ENCODE measurements at regions not wholly inside any gene's neighbourhood (a gene's known extent, or its start where the extent isn't known, plus 50 kb on each side); places are given as distances from the start of the nearest gene placed in this dataset.

DNA sequence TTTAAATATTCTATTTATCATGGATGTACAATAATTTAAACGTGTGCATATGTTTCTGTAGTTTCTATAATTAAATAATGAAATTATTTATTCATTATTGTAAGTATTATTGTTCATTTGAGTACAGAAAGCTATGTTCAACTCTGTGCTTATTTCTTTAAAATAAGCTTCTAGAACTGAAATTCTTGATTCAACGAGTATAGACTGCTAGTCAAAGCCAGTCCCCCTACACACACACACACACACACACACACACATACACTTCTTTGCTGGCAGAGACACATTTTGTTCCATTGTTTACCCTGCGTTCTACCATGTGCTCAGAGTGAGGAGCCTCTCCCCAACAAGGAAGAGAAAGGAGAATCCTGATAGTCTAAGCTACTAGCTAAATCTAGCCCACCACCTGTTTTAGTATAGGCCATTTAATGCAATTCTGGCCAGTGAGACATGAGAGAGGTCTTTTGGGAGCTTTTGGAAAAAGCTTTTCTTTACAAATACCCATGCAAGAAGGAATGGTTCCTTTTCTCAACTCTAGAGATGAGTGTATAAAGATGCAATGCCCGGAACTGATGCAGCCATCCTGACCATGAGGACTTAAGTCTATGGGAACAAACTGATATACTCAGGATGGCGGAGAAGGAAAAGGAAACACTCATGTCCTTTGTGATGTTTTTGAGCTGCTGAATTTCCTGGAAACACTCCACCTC, 161.4 kb downstream of the NDUFA12 start:
- TF ChIP-seq, protein P1, sequence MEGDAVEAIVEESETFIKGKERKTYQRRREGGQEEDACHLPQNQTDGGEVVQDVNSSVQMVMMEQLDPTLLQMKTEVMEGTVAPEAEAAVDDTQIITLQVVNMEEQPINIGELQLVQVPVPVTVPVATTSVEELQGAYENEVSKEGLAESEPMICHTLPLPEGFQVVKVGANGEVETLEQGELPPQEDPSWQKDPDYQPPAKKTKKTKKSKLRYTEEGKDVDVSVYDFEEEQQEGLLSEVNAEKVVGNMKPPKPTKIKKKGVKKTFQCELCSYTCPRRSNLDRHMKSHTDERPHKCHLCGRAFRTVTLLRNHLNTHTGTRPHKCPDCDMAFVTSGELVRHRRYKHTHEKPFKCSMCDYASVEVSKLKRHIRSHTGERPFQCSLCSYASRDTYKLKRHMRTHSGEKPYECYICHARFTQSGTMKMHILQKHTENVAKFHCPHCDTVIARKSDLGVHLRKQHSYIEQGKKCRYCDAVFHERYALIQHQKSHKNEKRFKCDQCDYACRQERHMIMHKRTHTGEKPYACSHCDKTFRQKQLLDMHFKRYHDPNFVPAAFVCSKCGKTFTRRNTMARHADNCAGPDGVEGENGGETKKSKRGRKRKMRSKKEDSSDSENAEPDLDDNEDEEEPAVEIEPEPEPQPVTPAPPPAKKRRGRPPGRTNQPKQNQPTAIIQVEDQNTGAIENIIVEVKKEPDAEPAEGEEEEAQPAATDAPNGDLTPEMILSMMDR (IDR thresholded peaks at IDR 0.05 in 4 of 5, conservative IDR thresholded peaks at IDR 0.05 in 1 of 5): no peak
- TF ChIP-seq POLR2A (IDR thresholded peaks at IDR 0.05): no peak

Measured in gastrocnemius medialis (tissue), 4 donors.